Stomach (tissue), 8 donors: ENCODE measurements at regions not wholly inside any gene's neighbourhood (a gene's known extent, or its start where the extent isn't known, plus 50 kb on each side); places are given as distances from the start of the nearest gene placed in this dataset.
"Not testable (repeated sequence)": the region's sequence is repeated elsewhere in the genome, so short reads cannot be mapped to it uniquely, and the experiment has no call there.

Experiments
- DNase-seq, 2 donors: peaks; one replicate each; pipeline versions ENCODE4 v3.0.0 to v3.0.0-alpha.2; 2013 to 2019
- H3K27ac ChIP-seq, 5 donors: fragments of 200-600 bp in 4 of 5; sonication (generic) in 4 of 5; one replicate each; pipeline ENCODE4 v1.5.1; 2013 to 2019; ENCODE audit warnings: mild to moderate bottlenecking in 1 of 5, moderate library complexity in 1 of 5
- H3K27me3 ChIP-seq, 3 donors: fragments of 200-600 bp; sonication (generic); one replicate each; pipeline ENCODE4 v1.5.1; 2017 to 2019; ENCODE audit warnings: mixed run types in 1 of 3
- H3K36me3 ChIP-seq, 4 donors: fragments of 200-600 bp; sonication (generic); 1 replicate in 3 of 4; 2 replicates in 1 of 4; pipeline ENCODE4 v1.5.1; 2016 to 2019
- H3K4me1 ChIP-seq, 4 donors: fragments of 200-600 bp; sonication (generic); one replicate each; pipeline ENCODE4 v1.5.1; 2016 to 2019
- H3K4me3 ChIP-seq, 4 donors: fragments of 200-600 bp; sonication (generic) in 3 of 4; one replicate each; pipeline ENCODE4 v1.5.1; 2016 to 2019; ENCODE audit warnings: mild to moderate bottlenecking in 1 of 4
- H3K9me3 ChIP-seq, 4 donors: fragments of 200-600 bp; sonication (generic); one replicate each; pipeline ENCODE4 v1.5.1; 2016 to 2019
- EP300 ChIP-seq: sonication (generic); formaldehyde crosslinking; IDR thresholded peaks from one replicate; pipeline ENCODE4 v1.6.1; 2017; ENCODE audit warnings: antibody characterized with exemption
- POLR2A ChIP-seq, 4 donors: fragments of 450-650 bp; IDR thresholded peaks; one replicate each; pipeline ENCODE4 v1.6.1; 2016; ENCODE audit warnings: antibody characterized with exemption in 4 of 4, control low read depth in 2 of 4, mild to moderate bottlenecking in 1 of 4, moderate library complexity in 1 of 4
- POLR2AphosphoS5 ChIP-seq, 3 donors: sonication (generic); formaldehyde crosslinking; IDR thresholded peaks; one replicate each; pipeline ENCODE4 v1.6.1; 2016; ENCODE audit warnings: antibody characterized with exemption in 3 of 3
- WGBS, 5 donors: extraction: QIAGEN DNeasy Blood & Tissue Kit in 3 of 5; methylation state at CpG; one replicate each; pipeline versions ENCODE4 v1.1.5 to v1.1.7; 2013 to 2018; 5-methylcytosine and 5-hydroxymethylcytosine counted together
- intact Hi-C: fragments of 100-400 bp; cut with DNase I; formaldehyde crosslinking; loops from one replicate; pipeline ENCODE4 v1.15.1; 2023; ENCODE audit warnings: low total_unique reads
- TF ChIP-seq, protein P1 (sequence below), 7 experiments: fragments of 450-650 bp in 4 of 7; fragments of 200-600 bp in 3 of 7; sonication (generic) in 3 of 7; IDR thresholded peaks; one replicate each; pipeline ENCODE4 v1.5.1; 2016 to 2019; ENCODE audit warnings: antibody characterized with exemption in 7 of 7, control low read depth in 2 of 7, mild to moderate bottlenecking in 1 of 7
- donor health status: healthy with polysubstance abuse.
- donor health status: Bipolar disorder and iron deficiency.
- donor health status: healthy.

DNA sequence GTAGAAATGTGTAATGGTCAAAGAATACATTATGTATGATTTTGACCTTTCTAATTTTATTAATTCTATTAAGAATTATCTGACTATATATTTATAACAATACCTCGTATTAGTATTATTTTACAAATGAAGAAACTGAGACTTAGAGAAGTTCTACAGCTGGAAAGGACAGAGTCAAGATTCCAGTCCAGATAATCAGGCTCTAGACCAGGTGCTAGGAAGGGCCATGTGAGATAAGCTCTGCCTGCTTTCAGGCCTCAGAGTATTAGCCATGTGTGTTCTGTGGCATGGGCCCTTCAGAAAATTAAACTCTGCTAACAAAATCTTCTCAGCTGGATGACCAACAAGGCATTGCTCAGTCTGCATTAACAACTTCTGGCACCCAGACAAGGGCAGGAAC lies 87.5 kb downstream of the CD200R1L start:
- H3K4me3 ChIP-seq: no peak overlapping the region
- TF ChIP-seq, protein P1, sequence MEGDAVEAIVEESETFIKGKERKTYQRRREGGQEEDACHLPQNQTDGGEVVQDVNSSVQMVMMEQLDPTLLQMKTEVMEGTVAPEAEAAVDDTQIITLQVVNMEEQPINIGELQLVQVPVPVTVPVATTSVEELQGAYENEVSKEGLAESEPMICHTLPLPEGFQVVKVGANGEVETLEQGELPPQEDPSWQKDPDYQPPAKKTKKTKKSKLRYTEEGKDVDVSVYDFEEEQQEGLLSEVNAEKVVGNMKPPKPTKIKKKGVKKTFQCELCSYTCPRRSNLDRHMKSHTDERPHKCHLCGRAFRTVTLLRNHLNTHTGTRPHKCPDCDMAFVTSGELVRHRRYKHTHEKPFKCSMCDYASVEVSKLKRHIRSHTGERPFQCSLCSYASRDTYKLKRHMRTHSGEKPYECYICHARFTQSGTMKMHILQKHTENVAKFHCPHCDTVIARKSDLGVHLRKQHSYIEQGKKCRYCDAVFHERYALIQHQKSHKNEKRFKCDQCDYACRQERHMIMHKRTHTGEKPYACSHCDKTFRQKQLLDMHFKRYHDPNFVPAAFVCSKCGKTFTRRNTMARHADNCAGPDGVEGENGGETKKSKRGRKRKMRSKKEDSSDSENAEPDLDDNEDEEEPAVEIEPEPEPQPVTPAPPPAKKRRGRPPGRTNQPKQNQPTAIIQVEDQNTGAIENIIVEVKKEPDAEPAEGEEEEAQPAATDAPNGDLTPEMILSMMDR (IDR thresholded peaks at IDR 0.05): no peak
- TF ChIP-seq EP300 (no peak), POLR2A (IDR thresholded peaks at IDR 0.05) (no peak), POLR2AphosphoS5 (IDR thresholded peaks at IDR 0.05) (no peak)
- H3K9me3 ChIP-seq: no peaks in the 10 kb centered on the region
- no peaks in the 10 kb centered on the region for H3K27me3 ChIP-seq
- H3K4me1 ChIP-seq: no peaks in the 10 kb centered on the region
- no peak for DNase-seq
- H3K27ac ChIP-seq: no peak overlapping the region
- intact Hi-C loops: no loop called here
- no peaks in the 10 kb centered on the region for H3K36me3 ChIP-seq
- 87 to 96% (median 90%) methylated on average over 1 of the region's 1 CpG for WGBS, 5 donors

DNA sequence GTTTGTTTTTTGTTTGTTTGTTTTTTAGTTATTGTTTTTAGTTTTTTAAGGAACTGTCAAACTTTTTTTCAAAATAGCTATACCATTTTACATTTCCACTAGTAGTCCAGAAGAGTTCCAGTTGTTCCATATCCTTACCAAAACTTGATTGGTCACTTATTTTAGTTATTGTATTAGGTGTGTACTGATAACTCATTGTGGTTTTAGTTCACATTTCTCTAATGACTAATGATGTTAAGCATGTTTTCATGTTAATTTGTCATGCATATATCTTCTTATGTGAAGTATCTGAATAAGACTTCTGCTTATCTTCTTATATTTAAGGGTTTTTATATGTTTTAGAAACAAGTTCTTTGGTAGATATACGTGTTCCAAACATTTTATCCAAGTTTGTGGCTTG lies 89.5 kb downstream of the CD200R1L start:
- no peaks in the 10 kb centered on the region for H3K36me3 ChIP-seq
- intact Hi-C loops: no loop called here
- no peaks in the 10 kb centered on the region for H3K9me3 ChIP-seq
- no peak overlapping the region for H3K4me3 ChIP-seq
- no peak for DNase-seq
- no peaks in the 10 kb centered on the region for H3K27me3 ChIP-seq
- no peak for TF ChIP-seq POLR2AphosphoS5 (IDR thresholded peaks at IDR 0.05)
- TF ChIP-seq, protein P1 (IDR thresholded peaks at IDR 0.05): no peak
- no peak overlapping the region for H3K27ac ChIP-seq
- peaks cover 0 to 6% (median 2%) of the 10 kb centered on the region in 4 donors for H3K4me1 ChIP-seq
- WGBS, 5 donors: 76 to 90% (median 88%) methylated on average over 1 of the region's 1 CpG

DNA sequence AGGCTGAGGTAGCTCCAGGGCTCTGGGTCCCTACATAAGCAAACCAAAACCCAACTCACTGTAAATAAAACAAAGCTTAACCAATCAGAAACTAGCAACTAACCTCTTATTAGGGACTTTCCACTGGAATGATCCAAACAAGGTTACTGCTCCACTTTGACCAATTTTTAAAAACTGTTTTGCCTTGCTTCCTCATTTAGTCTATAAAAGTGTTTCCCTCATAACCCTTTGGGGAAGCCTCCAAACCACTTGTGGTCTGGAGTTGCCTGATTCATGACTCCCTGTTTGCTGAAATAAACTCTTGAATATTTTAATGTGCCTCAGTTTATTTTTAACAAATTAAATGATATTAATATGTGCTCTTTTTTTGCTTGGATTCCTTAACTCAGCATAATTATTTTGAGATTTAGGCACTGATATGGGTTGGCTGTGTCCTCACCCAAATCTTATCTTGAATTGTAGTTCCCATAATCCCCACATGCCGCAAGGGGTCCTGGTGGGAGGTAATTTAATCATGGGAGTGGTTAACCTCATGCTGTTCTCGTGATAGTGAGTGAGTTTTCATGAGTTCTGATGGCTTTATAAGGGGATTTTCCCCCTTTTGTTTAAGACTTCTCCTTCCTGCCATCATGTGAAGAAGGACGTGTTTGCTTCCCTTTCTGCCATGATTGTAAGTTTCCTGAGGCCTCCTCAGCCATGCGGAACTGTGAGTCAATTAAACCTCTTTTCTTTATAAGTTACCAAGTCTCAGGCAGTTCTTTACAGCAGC lies 90.6 kb downstream of the CD200R1L start:
- Histone ChIP-seq H3K4me3 (no peak overlapping the region), H3K9me3 (no peaks in the 10 kb centered on the region), H3K4me1 (peaks cover 0 to 6% (median 2%) of the 10 kb centered on the region in 4 donors), H3K27me3 (no peaks in the 10 kb centered on the region), H3K36me3 (no peaks in the 10 kb centered on the region), H3K27ac (no peak overlapping the region)
- TF ChIP-seq POLR2A (IDR thresholded peaks at IDR 0.05): no peak
- TF ChIP-seq, protein P1 (IDR thresholded peaks at IDR 0.05): no peak
- no peak for TF ChIP-seq EP300
- no peak for DNase-seq
- intact Hi-C loops: no loop called here
- 71 to 80% (median 77%) methylated on average over 4 of the region's 4 CpGs for WGBS, 5 donors

DNA sequence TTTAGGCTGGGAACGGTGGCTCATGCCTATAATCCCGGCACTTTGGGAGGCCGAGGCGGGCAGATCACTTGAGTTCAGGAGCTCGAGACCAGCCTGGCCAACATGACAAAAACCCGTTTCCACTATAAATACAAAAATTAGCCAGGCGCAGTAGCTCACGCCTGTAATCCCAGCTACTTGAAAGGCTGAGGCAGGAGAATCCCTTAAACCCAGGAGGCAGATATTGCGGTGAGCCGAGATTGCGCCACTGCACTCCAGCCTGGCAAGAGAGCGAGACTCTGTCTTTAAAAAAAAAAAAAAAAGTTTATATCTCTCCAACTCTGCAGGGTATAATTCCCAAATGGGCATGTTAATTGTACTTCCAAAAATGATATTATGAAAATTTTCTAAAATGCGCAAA lies 91.6 kb downstream of the CD200R1L start:
- WGBS, 5 donors: 87 to 93% (median 90%) methylated on average over 13 of the region's 13 CpGs
- DNase-seq, intact Hi-C loops, H3K4me3 ChIP-seq, H3K36me3 ChIP-seq, H3K4me1 ChIP-seq, H3K9me3 ChIP-seq, H3K27me3 ChIP-seq, H3K27ac ChIP-seq: not testable (repeated sequence)
